ENCODE measurements at regions not wholly inside any gene's neighbourhood (a gene's known extent, or its start where the extent isn't known, plus 50 kb on each side); places are given as distances from the start of the nearest gene placed in this dataset.
"Not testable (repeated sequence)": the region's sequence is repeated elsewhere in the genome, so short reads cannot be mapped to it uniquely, and the experiment has no call there.

DNA sequence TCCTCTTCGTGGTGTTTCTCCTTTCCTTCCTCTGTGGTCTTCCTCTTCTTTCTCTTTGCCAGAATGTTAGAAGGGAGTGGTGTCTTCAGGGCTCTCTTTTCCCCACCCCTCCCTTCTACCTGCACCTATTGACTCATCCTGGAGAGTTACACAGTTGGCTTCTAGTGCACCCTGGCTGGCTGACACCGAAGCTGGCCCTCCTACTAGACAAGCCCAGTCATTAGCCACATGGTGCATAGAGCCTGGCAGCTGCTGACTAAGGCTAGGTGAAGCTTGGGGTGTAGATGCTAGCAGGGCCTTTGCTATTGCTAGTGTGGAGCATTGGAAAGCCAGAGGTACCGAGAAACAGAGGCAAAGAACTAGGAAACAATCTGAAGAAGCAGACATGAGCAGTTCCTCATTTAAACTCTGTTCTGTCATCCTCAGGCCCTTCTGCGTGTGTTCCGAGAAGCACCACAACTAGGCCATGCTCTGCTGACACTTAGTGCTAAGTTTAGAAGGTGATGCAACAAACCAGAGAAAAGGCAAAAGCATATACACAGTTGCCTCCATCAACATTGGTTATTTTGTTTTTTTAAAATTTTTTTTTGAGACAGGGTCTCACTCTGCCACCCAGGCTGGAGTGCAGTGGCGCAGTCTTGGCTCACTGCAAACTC lies 213.9 kb downstream of the BAMBI start:
- DNase-seq (ENCODE audit: low read depth) = no peak
- no peak overlapping the region for H3K4me3 ChIP-seq (ENCODE audit: low read depth, low read length)
- TF ChIP-seq, protein P1, sequence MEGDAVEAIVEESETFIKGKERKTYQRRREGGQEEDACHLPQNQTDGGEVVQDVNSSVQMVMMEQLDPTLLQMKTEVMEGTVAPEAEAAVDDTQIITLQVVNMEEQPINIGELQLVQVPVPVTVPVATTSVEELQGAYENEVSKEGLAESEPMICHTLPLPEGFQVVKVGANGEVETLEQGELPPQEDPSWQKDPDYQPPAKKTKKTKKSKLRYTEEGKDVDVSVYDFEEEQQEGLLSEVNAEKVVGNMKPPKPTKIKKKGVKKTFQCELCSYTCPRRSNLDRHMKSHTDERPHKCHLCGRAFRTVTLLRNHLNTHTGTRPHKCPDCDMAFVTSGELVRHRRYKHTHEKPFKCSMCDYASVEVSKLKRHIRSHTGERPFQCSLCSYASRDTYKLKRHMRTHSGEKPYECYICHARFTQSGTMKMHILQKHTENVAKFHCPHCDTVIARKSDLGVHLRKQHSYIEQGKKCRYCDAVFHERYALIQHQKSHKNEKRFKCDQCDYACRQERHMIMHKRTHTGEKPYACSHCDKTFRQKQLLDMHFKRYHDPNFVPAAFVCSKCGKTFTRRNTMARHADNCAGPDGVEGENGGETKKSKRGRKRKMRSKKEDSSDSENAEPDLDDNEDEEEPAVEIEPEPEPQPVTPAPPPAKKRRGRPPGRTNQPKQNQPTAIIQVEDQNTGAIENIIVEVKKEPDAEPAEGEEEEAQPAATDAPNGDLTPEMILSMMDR (IDR thresholded peaks at IDR 0.05; ENCODE audit: control insufficient read depth, extremely low read depth, insufficient read depth) = no peak

DNA sequence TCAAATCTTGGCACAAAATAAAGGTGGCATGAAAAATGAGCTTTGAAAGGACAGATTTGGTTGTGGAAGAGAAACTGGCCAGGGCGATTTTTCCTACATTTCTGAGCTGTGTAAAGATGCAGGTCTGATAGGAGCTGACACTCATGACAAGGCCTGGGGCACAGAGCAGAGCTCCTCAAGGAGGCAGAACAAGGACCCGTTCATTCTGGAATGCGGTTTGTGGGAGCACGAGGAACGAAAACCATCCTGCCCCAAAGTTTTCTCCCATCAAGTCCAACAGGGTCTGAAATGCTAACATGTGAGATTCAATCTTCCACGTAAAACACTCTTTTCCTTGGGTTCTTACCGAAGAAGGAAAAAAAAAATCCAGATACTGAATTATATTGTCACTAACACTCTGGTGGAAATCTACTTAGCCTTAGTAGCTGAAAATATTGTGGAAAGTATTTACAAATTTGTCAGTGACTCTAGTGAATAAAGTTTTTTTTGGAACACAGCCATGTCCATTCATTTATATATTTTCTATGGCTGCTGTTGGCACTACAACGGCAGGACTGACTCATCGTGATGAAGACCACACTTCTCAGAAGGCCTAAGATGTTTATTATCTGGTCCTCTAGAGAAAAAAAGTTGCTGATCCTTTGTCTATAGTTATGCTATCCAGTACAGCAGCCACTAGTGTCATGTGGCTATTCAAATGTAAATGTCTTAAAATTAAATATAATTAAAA lies 215.7 kb downstream of the BAMBI start:
- no peak for DNase-seq (ENCODE audit: low read depth)
- H3K4me3 ChIP-seq (ENCODE audit: low read depth, low read length) = no peak overlapping the region
- TF ChIP-seq, protein P1 (IDR thresholded peaks at IDR 0.05; ENCODE audit: control insufficient read depth, extremely low read depth, insufficient read depth) = no peak

DNA sequence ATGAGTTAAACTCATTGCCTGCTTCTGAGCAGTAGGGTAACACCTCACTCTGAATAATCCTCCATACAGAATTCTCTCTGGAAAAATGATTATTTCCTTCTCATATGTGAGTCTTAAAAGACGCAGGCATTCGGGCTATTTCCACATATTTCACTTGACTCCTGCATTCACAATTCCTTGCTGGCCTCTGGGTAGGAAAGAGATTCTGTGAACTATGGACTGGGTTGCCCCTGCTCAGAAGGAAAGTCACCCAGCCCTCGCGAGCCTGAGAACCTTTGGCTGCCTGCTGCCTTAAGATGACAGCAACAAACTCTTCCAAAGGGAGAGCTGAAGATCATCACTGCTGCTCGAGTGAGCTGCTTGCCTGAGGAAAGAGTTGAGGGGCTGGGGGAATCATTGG lies 216.8 kb downstream of the BAMBI start:
- DNase-seq (ENCODE audit: low read depth) = no peak
- TF ChIP-seq, protein P1 (IDR thresholded peaks at IDR 0.05; ENCODE audit: control insufficient read depth, extremely low read depth, insufficient read depth) = no peak

DNA sequence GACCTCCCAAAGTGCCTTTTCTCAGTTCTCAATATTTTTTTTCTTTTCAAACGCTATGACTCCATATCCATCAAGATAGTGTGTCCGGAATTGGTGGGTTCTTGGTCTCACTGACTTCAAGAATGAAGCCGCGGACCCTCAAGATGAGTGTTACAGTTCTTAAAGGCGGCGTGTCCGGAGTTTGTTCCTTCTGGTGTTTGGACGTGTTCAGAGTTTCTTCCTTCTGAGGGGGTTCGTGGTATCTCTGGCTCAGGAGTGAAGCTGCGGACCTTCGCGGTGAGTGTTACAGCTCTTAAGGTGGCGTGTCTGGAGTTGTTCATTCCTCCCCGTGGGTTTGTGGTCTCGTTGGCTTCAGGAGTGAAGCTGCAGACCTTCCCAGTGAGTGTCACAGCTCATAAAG lies 218.3 kb downstream of the BAMBI start:
- H3K4me3 ChIP-seq (ENCODE audit: low read depth, low read length); DNase-seq (ENCODE audit: low read depth): not testable (repeated sequence)

More for the DNA sequence above, 216.8 kb downstream of the BAMBI start:
- H3K4me3 ChIP-seq (ENCODE audit: low read depth, low read length) = no peak overlapping the region

DNA sequence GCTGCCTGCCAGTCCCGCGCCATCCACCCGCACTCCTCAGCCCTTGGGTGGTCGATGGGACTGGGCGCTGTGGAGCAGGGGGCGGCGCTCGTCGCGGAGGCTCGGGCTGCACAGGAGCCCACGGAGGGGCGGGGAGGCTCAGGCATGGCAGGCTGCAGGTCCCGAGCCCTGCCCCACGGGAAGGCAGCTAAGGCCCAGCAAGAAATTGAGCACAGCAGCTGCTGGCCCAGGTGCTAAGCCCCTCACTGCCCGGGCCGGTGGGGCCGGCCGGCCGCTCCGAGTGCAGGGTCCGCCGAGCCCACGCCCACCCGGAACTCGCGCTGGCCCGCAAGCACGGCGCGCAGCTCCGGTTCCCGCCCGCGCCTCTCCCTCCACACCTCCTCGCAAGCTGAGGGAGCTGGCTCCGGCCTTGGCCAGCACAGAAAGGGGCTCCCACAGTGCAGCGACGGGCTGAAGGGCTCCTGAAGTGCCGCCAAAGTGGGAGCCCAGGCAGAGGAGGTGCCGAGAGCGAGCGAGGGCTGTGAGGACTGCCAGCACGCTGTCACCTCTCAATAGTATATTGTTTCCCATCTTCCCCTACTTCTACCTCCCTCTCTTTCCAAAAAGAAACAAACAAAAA lies 219.6 kb downstream of the BAMBI start:
- not testable (repeated sequence) for H3K4me3 ChIP-seq (ENCODE audit: low read depth, low read length); DNase-seq (ENCODE audit: low read depth)

DNA sequence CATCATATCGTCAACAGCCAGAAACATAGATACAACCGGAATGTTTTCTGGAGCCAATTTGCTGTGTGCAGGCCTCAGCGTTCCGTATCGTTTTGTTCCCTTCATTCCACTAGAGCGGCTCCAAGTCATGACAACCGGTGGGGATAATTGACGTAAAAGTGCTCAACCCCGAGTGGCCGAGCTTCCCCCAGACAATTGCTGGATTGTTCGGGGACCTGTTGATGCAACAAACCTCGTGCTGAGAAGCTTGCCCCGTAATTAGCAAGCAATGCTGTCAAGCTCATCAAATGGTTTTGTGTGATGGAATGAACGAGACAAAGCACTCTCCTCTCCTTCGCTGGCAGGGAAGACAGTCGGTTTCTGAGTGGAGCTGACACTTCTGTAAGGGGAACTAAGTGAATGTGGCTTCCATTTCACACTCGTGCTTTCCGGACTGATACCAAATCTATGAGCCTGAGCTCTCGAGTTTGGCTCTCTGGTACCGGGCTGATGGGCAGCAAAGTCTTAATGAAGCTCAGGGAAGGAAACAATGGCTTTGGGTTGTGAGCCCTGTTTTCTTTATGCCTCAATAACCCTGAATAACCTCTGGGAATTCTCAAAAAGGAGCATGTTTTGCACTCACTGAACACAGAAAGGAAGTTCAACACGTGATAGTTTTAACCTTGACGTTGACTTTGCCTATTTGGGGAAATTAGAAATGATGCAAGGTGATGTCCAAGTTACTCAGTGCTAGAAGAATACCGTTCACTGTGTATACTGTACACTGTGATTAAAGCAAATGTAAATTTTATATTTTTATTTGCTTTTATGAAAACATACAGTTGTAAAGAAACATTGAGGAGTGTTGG lies 220.5 kb downstream of the BAMBI start:
- TF ChIP-seq, protein P1 (IDR thresholded peaks at IDR 0.05; ENCODE audit: control insufficient read depth, extremely low read depth, insufficient read depth) = no peak
- H3K4me3 ChIP-seq (ENCODE audit: low read depth, low read length) = no peak overlapping the region
- DNase-seq (ENCODE audit: low read depth) = no peak

DNA sequence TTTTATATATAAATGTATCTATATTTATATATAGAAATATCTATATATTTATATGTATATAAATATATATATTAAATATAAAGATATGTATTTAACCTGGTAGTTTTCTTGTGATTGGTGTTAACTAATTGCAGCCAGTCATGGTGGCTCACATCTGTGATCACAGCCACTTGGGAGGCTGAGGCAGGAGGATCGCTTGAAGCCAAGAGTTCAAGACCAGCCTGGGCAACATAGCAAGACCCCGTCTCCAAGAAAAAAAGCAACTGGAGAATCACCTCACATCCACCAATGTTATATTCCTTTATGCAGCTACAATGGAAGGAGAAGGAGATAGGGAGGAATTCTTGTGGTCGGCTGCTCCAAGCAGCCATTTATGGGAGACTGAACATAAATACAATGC lies 224.9 kb downstream of the BAMBI start:
- no peak overlapping the region for H3K4me3 ChIP-seq (ENCODE audit: low read depth, low read length)
- TF ChIP-seq, protein P1 (IDR thresholded peaks at IDR 0.05; ENCODE audit: control insufficient read depth, extremely low read depth, insufficient read depth) = no peak
- DNase-seq (ENCODE audit: low read depth) = no peak

Measured in LNCaP clone FGC (cell line).